Testis (tissue), 2 donors: ENCODE measurements at regions not wholly inside any gene's neighbourhood (a gene's known extent, or its start where the extent isn't known, plus 50 kb on each side); places are given as distances from the start of the nearest gene placed in this dataset.

ENCODE experiments used
- CTCF ChIP-seq, 3 experiments: fragments of 450-650 bp in 2 of 3; fragments of 200-600 bp in 1 of 3; sonication (generic) in 1 of 3; IDR thresholded peaks; one replicate each; pipeline ENCODE4 v1.5.1; 2016 to 2019; ENCODE audit warnings: antibody characterized with exemption in 3 of 3, mild to moderate bottlenecking in 2 of 3, moderate library complexity in 1 of 3
- POLR2A ChIP-seq: fragments of 450-650 bp; IDR thresholded peaks from one replicate; pipeline ENCODE4 v1.6.1; 2017; ENCODE audit warnings: antibody characterized with exemption, mild to moderate bottlenecking, moderate library complexity

GRCh38 chr9:134495881-134496412, 145.7 kb upstream of the COL5A1 start:
- TF ChIP-seq CTCF (IDR thresholded peaks at IDR 0.05) (no peak), POLR2A (no peak)
